Middle frontal gyrus (tissue), 1 donor: ENCODE measurements at regions not wholly inside any gene's neighbourhood (a gene's known extent, or its start where the extent isn't known, plus 50 kb on each side); places are given as distances from the start of the nearest gene placed in this dataset.

Experiments
- DNase-seq: peaks from one replicate; pipeline ENCODE4 v3.0.0-alpha.2; 2015; ENCODE audit warnings: low spot score; ENCODE audit errors: extremely low spot score

DNA sequence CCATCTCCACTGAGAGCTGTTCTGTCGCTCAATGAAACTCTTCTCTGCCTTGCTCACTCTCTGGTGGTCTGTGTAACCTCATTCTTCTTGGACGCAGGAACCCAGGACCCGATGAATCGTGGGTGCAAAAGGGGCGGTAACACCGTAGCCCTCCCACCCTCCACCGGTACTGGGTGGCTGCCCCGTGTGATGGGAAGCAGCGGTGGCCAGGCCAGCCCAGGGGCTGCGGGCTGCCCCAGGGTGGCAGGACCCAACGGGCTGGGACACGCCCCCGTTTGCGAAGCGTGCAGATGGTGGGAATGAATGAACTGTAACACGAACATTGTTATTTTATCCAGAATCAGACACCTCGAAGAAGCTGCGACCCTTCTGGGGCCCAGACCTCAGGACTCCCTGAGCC, 92.3 kb upstream of the BACE2 start:
- DNase-seq = no peak

DNA sequence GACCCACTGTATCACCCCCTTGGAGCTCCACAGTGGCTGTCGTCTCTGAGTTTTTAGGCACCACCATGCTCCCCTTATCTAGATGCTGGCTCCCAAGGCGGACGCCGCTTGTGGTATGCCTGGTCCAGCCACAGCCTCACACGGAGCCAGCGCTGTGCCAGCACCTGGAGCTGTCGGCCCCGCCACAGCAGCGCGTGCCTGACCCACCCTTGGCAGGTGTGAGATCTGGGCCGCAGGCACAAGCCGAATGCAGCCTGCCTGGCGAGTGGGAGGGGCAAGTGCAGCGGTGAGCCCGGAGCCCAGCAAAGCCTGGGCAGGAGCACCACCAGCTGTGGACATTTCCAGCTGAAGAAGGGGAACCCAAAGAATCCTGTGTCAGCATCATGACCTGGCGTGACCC, 91.9 kb upstream of the BACE2 start:
- DNase-seq = no peak

DNA sequence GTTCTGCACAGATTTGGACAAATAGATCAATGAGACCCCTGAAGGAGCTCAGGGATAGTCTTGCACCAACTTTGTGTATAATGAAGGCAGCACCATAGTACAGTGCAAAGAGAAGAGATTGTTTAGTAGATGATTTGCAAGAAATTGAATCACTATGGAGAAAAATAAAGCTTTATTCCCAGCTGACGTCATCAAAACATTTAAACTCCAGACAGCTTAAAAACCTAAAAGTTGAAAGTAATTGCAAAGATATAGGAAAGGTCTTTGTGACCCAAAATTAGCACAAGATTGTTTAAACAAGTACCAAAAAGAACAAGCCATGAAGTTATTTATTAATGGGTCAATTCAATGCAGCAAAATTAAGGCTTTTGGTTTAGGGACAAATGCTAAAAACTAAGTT, 88.8 kb upstream of the BACE2 start:
- no peak for DNase-seq

DNA sequence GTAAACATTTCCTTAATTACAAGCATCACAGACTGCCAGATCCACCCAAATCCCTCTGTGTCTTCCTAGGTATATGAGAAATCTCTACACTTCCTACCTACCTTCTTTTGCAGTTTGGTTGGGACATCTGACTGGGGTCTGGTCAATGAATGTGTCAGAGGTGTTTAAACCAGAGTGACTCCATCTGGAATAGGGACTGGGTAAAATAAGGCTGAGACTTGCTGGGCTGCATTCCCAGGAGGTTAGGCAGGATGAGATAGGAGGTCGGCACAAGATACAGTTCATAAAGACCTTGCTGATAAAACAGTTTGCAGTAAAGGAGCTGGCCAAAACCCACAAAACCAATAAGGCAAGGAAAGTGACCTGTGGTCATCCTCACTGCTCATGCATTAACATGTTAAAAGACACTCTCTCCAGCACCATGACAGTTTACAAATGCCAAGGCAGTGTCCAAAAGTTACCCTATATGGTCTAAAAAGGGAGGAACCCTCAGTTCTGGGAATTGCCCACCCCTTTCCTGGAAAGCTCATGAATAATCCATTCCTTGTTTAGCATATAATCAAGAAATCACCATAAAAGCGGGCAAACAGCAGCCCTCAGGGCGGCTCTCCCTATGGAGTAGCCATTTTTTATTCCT, 87.4 kb upstream of the BACE2 start:
- no peak for DNase-seq

DNA sequence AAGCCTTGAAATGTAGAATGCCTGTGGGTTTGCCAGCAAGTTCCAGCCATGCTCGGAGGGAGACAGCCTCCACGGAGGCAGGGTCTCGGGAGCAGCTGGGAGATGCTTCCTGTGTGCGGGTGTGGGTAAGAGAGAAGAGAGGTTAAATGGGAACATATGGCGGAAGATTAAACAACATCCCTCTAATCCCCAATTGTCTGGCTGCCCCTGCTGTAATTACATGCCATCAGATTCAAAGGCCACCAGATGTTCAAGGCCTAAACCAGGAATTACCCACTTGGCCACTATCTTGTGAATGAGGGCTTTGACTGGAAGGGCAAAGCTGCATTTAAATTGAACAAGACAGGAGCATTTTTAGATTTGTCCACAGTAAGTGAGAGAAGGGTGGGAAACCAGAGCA, 81.4 kb upstream of the BACE2 start:
- no peak for DNase-seq

DNA sequence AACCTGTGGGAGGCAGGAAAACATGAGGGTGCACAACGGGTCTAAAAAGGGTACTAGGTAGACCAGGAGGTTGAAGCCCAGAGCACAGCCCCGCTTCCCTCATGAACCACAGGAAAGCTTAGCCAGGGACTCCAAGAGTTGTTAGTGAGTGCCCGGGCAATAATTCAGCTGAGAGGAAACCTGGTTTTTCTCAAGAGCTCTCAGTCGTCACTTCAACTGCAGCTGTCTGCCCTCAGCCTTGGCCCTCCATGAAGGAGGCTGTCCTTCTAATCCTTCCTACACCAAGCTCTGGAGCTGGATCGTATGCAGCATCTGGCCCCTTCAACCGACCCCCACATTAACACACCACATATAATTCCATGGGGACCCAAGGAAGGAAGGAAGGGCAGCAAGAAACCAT, 77.0 kb upstream of the BACE2 start:
- no peak for DNase-seq

DNA sequence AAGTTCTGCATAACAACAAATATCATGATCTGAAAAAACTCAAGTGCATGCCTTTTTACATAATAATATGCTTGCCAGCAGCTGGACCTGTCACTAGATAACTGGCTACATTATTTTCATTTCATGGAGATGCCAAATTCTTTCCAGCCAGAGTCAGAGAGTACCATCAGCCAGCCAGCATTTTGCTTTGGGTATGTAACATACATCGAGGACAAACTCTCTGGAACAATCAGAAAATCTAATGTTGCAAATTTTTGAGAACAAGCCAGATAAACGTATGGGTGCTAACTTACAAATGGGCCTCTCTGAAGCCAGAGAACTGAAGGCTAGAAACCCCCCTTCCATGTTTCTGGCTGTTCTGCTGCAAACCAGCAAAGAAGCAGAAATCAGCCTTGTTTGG, 76.3 kb upstream of the BACE2 start:
- no peak for DNase-seq

DNA sequence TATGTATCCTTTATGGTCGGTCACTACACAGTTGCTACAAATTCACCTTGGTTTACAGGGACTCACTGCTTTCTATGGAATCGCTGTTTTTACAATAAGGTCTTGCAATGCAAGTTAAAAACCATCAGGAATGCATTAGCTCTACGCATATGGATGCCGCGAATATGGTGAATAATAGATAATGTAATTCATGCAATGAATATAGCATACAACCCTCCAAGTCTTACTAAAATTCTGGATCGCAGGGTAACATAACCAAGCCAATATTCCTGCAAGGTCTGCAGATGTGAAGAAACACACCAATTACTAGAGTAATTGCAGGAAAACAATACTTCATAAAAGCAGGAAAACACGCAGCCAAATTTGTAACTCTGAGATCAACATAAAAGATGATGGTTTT, 75.6 kb upstream of the BACE2 start:
- DNase-seq = no peak

DNA sequence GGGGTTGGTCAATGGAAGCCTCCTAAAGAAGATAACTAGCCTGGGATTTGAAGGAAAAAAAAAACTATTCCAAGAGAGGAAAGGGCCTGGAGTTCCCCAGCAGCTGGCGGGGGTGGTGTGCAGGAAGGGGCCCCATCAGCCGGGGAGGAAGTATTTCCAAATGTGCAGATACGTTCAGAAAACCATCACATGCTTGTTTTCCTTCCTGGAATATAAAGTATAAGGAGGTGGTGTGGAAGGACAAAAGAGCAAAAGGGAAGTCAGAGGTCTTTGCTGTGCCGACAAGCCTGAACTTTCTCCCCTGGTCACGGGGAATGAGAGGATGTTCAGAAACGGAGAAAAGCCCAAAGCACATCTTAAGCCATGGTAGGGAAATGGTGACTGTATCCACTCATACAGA, 72.0 kb upstream of the BACE2 start:
- DNase-seq = no peak

DNA sequence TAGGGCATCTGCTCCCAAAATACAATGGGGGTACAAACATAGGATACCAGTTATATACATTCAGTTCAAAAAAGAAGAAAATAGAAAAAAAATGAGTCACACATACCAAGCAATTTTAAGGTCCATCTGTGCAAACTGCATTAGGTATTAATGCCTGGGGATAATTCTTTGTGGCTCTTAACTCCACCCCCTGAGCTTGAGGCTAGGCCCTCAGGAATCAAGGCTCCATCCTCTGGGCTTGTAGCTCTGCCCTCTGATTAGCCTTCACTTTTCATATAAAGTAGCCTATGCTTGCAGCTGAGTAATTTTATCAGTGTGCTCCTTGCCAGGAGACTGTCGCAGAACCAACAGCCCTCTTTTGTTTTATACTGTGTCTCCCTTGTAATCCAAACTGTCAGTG, 69.9 kb upstream of the BACE2 start:
- no peak for DNase-seq

DNA sequence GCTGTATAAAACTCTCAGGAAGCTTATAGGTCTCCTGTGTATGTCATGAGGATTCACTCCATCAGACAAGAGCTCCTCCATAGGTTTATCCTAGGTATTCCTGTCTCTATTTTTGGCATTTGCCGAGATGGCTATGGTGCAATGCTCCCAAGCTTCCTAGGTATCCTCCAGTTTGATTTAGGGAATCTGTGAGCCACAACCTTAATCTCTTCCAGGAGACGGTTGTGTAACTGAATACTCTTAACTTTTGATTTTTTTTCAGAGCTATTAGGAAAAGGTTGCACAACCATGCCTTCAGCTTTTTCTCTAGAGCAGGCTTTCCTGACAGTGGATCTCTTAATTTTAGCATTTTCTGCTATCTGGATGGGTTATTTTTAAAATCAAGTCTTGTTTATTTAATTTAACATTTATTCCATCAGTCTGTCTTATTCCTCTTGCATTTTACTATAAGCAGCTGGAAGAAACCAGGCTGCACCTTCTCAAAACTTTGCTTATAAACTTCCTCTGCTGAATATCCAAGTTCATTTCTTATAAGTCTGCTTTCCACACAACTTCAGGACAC, 69.4 kb upstream of the BACE2 start:
- no peak for DNase-seq

DNA sequence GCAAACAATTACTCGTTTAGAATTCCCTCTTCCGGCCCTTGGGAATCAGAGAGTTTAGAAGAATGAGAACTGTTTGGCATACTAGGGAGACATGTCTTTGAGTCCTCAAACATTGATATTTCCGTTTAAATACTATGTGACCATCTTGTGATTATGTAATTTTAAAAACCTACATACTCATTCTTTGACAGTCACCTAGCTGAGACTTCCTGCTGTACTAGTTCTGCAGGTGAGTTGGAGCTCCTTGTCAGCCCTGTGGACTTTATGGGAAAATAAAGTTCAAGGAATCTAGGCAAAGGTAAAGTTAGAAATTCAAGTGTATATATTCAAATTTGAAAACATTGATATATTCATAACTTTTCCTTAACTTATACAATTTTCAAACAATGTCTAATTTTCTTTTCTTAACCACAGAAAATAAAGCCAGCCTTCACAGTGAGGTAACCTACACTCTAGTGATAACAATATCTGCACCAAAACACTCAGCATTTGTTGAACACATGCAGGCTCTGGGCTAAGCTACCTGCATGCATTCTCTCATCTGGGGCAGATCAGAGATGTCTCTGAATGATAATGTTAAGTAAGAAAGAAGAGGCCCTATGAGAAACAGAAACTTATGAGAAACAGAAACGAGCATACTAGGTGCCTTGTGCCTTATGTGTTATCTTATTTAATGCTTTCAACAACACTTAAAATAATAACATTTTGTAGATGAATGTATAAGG, 67.0 kb upstream of the BACE2 start:
- DNase-seq = no peak

DNA sequence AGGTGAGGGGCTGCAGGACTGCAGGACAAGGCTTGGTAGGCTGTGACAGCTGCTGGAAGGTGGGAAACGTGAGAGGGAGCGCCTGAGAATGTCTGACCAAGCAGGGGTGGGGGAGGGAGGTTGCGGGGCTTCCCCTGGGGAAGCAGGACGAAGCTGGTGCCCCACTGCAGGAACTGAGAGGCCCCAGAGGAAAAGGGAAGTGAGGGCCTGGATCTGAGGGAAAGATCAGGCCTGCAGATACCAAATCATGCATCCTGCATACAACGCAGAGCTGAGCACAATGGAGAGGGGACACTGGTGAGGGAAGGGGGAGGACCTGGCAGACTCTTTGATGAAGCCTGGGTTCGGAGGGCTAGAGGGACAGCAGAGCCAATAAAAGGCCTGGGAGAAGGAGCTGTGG, 65.7 kb upstream of the BACE2 start:
- no peak for DNase-seq

DNA sequence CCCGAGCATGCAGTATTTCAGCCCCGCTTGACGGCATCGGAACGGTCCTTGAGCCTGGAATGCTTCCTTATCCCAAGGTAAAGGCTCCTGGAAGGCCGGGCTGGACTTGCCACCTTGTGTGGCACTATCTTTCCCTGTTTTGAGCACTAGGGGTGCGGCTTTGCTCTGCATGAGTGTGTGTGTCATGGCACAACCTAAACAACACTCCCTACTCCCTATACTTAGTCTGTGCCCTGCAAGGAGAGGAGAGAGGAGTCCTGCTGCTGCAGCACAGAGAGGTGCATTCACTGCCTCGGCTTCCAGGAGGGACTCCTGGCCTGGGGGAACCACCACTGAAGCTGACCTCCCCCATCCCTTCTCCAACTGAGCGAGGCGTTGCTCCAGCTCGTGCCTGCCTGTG, 60.4 kb upstream of the BACE2 start:
- DNase-seq = no peak

DNA sequence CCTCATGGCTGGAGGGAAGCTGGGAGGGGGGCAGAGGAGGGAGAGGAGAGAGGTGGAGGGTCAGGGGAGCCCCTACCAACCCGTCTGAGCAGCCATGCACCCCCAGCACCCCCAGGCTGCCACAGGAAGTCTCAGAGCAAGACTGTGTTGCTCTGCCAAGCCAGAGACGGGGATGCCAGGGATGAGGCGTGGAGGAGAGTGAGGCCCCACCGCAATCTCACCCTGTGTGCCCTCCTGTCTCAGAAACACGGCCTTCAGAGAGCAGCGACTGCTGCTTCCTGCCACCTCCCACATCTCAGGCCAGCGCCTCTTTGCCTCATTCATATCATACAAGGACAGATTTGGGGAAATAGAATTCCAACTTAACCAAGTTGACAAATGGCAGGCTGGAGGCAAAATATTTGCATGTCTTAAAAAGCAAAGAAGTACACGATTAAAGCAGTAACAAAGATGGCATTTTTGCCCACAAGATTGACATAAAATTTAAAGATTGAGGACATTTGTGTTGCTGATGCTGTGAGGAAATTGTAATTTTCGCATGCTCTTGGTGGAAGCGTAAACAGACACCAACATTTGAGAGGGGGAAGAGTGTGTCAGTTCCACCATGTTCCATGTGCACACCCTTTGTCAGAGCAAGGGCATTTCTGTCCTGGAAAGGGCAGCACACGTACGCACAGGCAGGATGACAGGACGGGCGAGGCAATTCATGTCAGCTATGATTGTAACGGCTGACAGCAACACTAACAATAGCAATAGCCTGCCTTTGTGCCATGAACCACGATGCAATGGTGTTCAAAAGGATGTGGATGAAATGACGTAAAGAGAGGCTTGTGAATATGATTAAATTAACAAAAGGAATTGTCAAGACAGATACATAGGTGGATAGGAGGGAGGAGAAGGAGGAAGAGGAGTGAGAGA, 59.0 kb upstream of the BACE2 start:
- no peak for DNase-seq

DNA sequence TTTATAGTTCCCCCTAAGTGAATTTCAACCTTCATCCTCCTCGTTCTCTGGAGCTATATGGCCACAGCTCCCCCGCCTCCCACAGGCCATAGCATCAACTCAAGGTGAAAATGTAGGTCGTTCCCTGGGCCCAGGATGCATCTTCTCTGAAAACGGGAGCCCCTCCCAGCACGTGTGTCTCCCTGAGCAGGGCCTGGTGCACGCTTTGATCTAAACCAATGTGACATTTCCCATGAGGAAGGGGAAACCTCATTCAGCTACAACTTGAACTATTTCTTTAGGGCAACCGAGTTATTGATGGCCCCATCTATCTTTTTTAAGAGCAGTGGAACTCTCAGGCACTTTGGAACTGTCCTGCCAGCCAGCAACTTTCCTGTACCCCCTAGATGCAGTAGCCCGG, 57.8 kb upstream of the BACE2 start:
- no peak for DNase-seq

DNA sequence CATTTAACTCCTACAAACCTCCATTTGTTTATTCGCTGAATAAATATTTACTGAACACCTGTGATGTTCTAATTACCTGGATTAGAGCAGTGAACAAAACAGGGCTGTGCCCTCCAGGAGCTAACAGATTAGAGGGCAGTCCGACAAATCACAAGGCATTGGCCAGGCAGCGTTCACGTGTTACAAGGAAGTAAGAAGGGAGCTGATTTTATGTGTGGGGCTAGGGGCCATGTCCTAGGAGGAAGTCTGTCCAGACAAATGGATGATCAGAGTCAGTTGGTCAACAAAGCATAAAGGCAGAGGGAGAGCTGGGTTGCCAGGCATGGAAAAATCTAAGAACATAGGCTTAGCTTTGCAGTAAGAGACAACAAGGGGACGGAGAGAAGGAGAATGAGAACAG, 57.3 kb upstream of the BACE2 start:
- no peak for DNase-seq

DNA sequence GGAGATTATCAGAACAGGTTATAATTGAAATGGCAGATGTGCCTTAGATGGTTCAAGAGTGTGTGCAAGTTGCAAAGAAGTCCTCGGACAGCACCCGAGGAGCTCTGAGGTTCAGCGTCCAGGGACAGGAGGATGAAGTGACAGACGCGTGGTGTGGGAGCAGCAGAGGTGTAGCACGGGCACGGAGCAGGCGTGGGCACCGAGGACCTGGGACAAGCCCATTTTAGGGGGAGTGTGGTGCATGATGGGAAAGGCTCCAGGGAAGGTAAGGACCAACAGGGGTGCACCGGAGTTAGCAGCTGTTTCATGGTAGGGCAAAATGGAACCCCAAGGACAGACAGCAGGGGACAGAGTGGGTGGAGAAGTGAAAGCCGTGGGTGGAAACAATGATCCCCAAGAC, 56.3 kb upstream of the BACE2 start:
- no peak for DNase-seq

DNA sequence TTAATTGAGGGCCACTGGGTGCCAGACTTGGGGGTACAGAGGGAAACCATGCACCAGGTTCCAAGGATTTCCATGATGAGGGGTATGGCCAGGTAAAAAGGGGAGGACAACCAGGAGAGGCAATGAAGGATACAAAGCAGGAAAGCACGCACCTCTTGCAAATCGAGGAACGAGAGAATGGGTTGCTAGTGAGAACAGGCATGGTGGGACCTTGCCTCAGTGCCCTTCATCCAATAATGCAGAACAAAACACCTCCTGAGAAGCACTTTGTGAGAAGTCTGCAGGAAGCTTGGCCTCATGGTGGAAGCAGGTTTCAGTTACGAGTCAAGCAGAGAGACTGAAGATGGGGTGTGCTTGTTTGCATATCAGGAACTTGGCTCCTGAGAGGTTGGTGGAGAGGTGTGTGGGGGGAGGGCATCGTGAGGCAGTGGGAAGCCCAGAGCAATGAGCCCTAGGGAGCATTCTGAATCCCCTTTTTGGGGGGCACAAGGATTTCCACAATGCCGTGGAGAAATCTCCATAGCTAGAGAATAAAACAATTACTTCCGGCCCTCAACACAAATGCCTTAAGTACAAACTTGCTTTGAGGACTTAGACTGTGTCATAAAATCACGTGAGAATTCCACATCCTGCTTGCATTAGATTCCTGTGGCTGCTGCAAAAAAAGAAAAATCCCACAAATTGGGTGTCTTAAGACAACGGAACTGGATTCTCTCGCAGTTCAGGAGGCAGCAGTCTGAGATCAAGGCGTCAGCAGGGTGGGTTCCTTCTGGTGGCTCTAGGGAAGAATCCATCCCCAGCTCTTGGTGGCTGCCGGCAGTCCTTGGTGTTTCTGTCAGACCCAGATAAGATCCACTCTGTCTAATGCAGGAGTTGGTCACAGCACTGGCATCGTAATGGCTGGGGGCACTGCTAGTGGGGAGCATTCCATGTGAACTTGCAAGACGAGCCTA, 54.9 kb upstream of the BACE2 start:
- no peak for DNase-seq

DNA sequence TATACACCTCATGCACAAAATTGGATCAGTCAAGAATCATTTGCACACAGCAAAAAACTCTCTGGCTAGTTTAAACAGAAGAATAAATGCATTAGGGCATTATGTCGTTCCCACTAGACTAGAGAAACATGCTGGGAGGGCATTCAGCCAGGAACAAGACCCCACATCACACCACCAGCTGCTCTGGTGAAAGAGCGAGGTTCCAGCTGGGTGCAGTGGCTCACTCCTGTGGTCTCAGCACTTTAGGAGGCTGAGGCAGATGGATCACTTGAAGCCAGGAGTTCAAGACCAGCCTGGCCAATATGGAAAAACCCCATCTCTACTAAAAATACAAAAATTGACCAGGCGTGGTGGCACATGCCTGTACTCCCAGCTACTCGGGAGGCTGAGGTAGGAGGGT, 52.1 kb upstream of the BACE2 start:
- no peak for DNase-seq
